CD14-positive monocyte (primary cell): ENCODE measurements at regions not wholly inside any gene's neighbourhood (a gene's known extent, or its start where the extent isn't known, plus 50 kb on each side); places are given as distances from the start of the nearest gene placed in this dataset.

Experiments
- DNase-seq, 3 donors: peaks; one replicate each; pipeline ENCODE4 v3.0.0-alpha.2; 2011 to 2022
- H2AFZ ChIP-seq: 2 replicates; pipeline ENCODE4 v1.6.0; 2012; ENCODE audit warnings: mild to moderate bottlenecking, low read depth, low read length, inconsistent platforms; ENCODE audit not compliant: insufficient read depth, poor library complexity, severe bottlenecking
- H3K27ac ChIP-seq, 2 donors: 1 replicate in 1 of 2; 2 replicates in 1 of 2; pipeline ENCODE4 v1.5.1; 2012 to 2013; ENCODE audit warnings: low read length in 2 of 2, control low read depth in 1 of 2, inconsistent platforms in 1 of 2, low read depth in 1 of 2, mild to moderate bottlenecking in 1 of 2
- H3K27me3 ChIP-seq, 2 donors: one replicate each; pipeline versions ENCODE4 v1.6.0 to v1.6.1; 2011 to 2013; ENCODE audit warnings: low read length in 2 of 2; ENCODE audit not compliant: control insufficient read depth in 2 of 2, insufficient read depth in 2 of 2
- H3K36me3 ChIP-seq, 2 donors: replicated peaks in 1 of 2; 1 replicate in 1 of 2; 2 replicates in 1 of 2; pipeline versions ENCODE4 v1.5.1 to v1.6.1; 2012 to 2013; ENCODE audit warnings: low read length in 2 of 2, control low read depth in 1 of 2, inconsistent platforms in 1 of 2, mild to moderate bottlenecking in 1 of 2; ENCODE audit not compliant: insufficient read depth in 2 of 2, control insufficient read depth in 1 of 2
- H3K4me1 ChIP-seq, 2 donors: 1 replicate in 1 of 2; 2 replicates in 1 of 2; pipeline versions ENCODE4 v1.5.1 to v1.6.1; 2012 to 2013; ENCODE audit warnings: low read length in 2 of 2, control low read depth in 1 of 2, inconsistent platforms in 1 of 2, mild to moderate bottlenecking in 1 of 2, moderate library complexity in 1 of 2; ENCODE audit not compliant: insufficient read depth in 2 of 2, control insufficient read depth in 1 of 2
- H3K4me2 ChIP-seq: replicated peaks from 2 replicates; pipeline ENCODE3; 2012; ENCODE audit warnings: low read length, moderate library complexity, mild to moderate bottlenecking; ENCODE audit not compliant: poor library complexity, severe bottlenecking; ENCODE audit errors: extremely low read depth
- H3K4me3 ChIP-seq, 3 experiments: fragments of 200-600 bp in 1 of 3; sonication (generic) in 1 of 3; replicated peaks in 1 of 3; 1 replicate in 2 of 3; 2 replicates in 1 of 3; pipeline ENCODE4 v1.5.1; 2011 to 2013; ENCODE audit warnings: low read length in 3 of 3, mild to moderate bottlenecking in 3 of 3, control low read depth in 2 of 3, low read depth in 2 of 3, inconsistent platforms in 1 of 3, moderate library complexity in 1 of 3
- H3K79me2 ChIP-seq: 2 replicates; pipeline ENCODE4 v1.6.0; 2012; ENCODE audit warnings: mild to moderate bottlenecking, control low read depth, inconsistent platforms, low read length, moderate library complexity; ENCODE audit not compliant: insufficient read depth
- H3K9ac ChIP-seq: 2 replicates; pipeline ENCODE4 v1.6.0; 2017; ENCODE audit warnings: low read length, mild to moderate bottlenecking; ENCODE audit not compliant: insufficient read depth, poor library complexity, severe bottlenecking
- H3K9me3 ChIP-seq, 2 donors: replicated peaks in 1 of 2; 1 replicate in 1 of 2; 2 replicates in 1 of 2; pipeline versions ENCODE4 v1.5.1 to v1.6.1; 2012 to 2013; ENCODE audit warnings: low read length in 2 of 2, control low read depth in 1 of 2; ENCODE audit not compliant: control insufficient read depth in 1 of 2, insufficient read depth in 1 of 2
- H4K20me1 ChIP-seq: 2 replicates; pipeline ENCODE4 v1.6.0; 2012; ENCODE audit warnings: mild to moderate bottlenecking, low read length, control low read depth, moderate library complexity; ENCODE audit not compliant: insufficient read depth
- H3K27ac Mint-ChIP-seq, 7 donors: one replicate each; pipeline ENCODE4 v1.8.0; 2020; ENCODE audit warnings: mild to moderate bottlenecking in 7 of 7, mixed read lengths in 7 of 7, moderate library complexity in 6 of 7, inconsistent platforms in 2 of 7
- H3K27me3 Mint-ChIP-seq, 3 donors: one replicate each; pipeline ENCODE4 v1.8.0; 2021 to 2022; ENCODE audit warnings: low read depth in 3 of 3, mild to moderate bottlenecking in 3 of 3, mixed read lengths in 3 of 3, moderate library complexity in 3 of 3, inconsistent platforms in 1 of 3
- H3K36me3 Mint-ChIP-seq, 2 donors: one replicate each; pipeline ENCODE4 v1.8.0; 2020; ENCODE audit warnings: mixed read lengths in 2 of 2, inconsistent platforms in 1 of 2, mild to moderate bottlenecking in 1 of 2
- H3K4me1 Mint-ChIP-seq: one replicate; pipeline ENCODE4 v1.8.0; 2020; ENCODE audit warnings: mild to moderate bottlenecking, mixed read lengths
- H3K4me3 Mint-ChIP-seq, 2 donors: one replicate each; pipeline ENCODE4 v1.8.0; 2020; ENCODE audit warnings: mild to moderate bottlenecking in 2 of 2, mixed read lengths in 2 of 2, moderate library complexity in 1 of 2
- H3K9me3 Mint-ChIP-seq, 7 donors: one replicate each; pipeline ENCODE4 v1.8.0; 2020 to 2022; ENCODE audit warnings: mixed read lengths in 7 of 7, mild to moderate bottlenecking in 6 of 7, moderate library complexity in 6 of 7, inconsistent platforms in 2 of 7
- CTCF ChIP-seq: fragments of 200-600 bp; IDR thresholded peaks from one replicate; pipeline ENCODE4 v1.8.0; 2022; ENCODE audit warnings: antibody characterized with exemption, mild to moderate bottlenecking
- WGBS: methylation state at CpG from one replicate; pipeline ENCODE4 v1.1.5; 2013; ENCODE audit warnings: missing lambda C conversion rate; ENCODE audit not compliant: insufficient coverage; 5-methylcytosine and 5-hydroxymethylcytosine counted together
- intact Hi-C, 2 donors: fragments of 100-400 bp; cut with micrococcal nuclease; formaldehyde crosslinking; loops; one replicate each; pipeline versions ENCODE4 v1.15.0 to v1.15.1; 2023

- 94% methylated on average over 8 of the region's 8 CpGs for WGBS
- peaks cover 16% of the 10 kb centered on the region for H3K4me1 Mint-ChIP-seq
- Histone ChIP-seq H3K4me2 (no peak overlapping the region), H3K36me3 (no peaks in the 10 kb centered on the region), H4K20me1 (no peaks in the 10 kb centered on the region), H3K9ac (no peak overlapping the region), H3K27me3 (peaks cover 0 to 7% of the 10 kb centered on the region in 2 donors), H3K79me2 (no peaks in the 10 kb centered on the region), H3K9me3 (no peaks in the 10 kb centered on the region), H2AFZ (no peak overlapping the region), H3K4me3 (no peak overlapping the region), H3K4me1 (peaks cover 7 to 14% of the 10 kb centered on the region in 2 donors), H3K27ac (no peak overlapping the region)
- H3K27ac Mint-ChIP-seq, result peak overlapping the region in 1 of 7 donors; percentile 13
- intact Hi-C loops, result no loop called here
- peaks cover 11 to 19% (median 11%) of the 10 kb centered on the region in 3 donors for H3K27me3 Mint-ChIP-seq
- H3K36me3 Mint-ChIP-seq, result no peaks in the 10 kb centered on the region
- H3K9me3 Mint-ChIP-seq, result peaks cover 0 to 4% (median 0%) of the 10 kb centered on the region in 7 donors
- TF ChIP-seq CTCF, result no peak
- no peak for DNase-seq
- H3K4me3 Mint-ChIP-seq, result no peak overlapping the region
Observed at GRCh38 chr11:70569618-70569890, 171.2 kb downstream of the CTTN start.

GRCh38 chr11:70569996-70570692 is 171.8 kb downstream of the CTTN start:
- no peaks in the 10 kb centered on the region for H3K79me2 ChIP-seq
- H3K27ac ChIP-seq, result no peak overlapping the region
- H3K36me3 ChIP-seq, result no peaks in the 10 kb centered on the region
- Mint-ChIP-seq H3K36me3 (no peaks in the 10 kb centered on the region), H3K9me3 (peaks cover 0 to 4% (median 0%) of the 10 kb centered on the region in 7 donors), H3K4me3 (no peak overlapping the region), H3K27ac (no peak overlapping the region), H3K4me1 (peaks cover 16% of the 10 kb centered on the region), H3K27me3 (peaks cover 11 to 15% (median 13%) of the 10 kb centered on the region in 3 donors)
- no peak overlapping the region for H2AFZ ChIP-seq
- H3K4me3 ChIP-seq, result no peak overlapping the region
- peaks cover 0 to 7% of the 10 kb centered on the region in 2 donors for H3K27me3 ChIP-seq
- no peak overlapping the region for H3K9ac ChIP-seq
- DNase-seq, result no peak
- WGBS, result 86% methylated on average over 17 of the region's 19 CpGs
- H3K9me3 ChIP-seq, result no peaks in the 10 kb centered on the region
- H4K20me1 ChIP-seq, result no peaks in the 10 kb centered on the region
- H3K4me2 ChIP-seq, result no peak overlapping the region
- intact Hi-C loops, result no loop called here
- H3K4me1 ChIP-seq, result peaks cover 7 to 14% of the 10 kb centered on the region in 2 donors
- TF ChIP-seq CTCF, result no peak
